ENCODE measurements at regions not wholly inside any gene's neighbourhood (a gene's known extent, or its start where the extent isn't known, plus 50 kb on each side); places are given as distances from the start of the nearest gene placed in this dataset.
"Not testable (repeated sequence)": the region's sequence is repeated elsewhere in the genome, so short reads cannot be mapped to it uniquely, and the experiment has no call there.

GRCh38 chr5:110812639-110813038 lies 73.8 kb downstream of the SLC25A46 start:
- no peak overlapping the region for H2AFZ ChIP-seq (ENCODE audit: low read length, unreplicated experiment)
- H3K4me1 ChIP-seq (ENCODE audit: control insufficient read depth, insufficient read depth, low read length, unreplicated experiment) = peaks cover 12% of the 10 kb centered on the region
- no peaks in the 10 kb centered on the region for H3K27me3 ChIP-seq (ENCODE audit: insufficient read depth, low read length)
- H3K36me3 ChIP-seq (ENCODE audit: insufficient read depth, low read length) = no peaks in the 10 kb centered on the region
- no peak overlapping the region for H3K27ac ChIP-seq (ENCODE audit: low read depth, low read length)
- no peak overlapping the region for H3K4me3 ChIP-seq (ENCODE audit: low read depth, low read length)
- H3K79me2 ChIP-seq (ENCODE audit: control insufficient read depth, insufficient read depth, low read length, unreplicated experiment) = no peaks in the 10 kb centered on the region

DNA sequence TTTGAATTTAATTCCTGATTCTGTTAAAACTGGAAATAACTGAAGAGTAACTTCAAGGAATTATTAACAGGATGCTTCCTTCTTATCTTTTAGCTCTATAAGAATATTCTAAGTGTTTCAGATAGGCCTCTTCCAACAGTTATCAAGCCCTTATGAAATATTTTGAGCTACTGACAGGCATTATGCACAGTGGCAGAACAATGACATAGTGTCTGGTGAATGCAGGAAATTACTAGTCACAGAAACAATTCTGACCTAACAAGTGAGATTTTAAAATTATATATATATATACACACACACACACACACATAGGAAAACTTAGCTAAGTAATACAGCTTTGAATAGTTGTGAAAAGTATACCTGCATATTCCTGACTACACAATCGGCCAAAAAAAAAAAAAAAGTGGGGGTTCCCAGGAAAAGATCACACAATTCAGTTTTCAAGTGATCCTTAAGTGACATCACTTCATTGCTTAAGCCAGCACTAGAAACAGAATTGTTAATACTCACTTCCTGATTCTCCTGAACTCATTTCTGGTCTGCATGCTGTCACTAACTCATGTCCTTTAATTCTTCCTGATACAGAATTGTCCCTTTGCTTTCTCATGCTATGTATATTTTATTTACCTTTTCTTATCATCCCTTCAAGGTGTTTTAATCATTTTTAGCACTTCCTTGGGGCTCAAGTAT lies 77.3 kb downstream of the SLC25A46 start:
- H3K27ac ChIP-seq (ENCODE audit: low read depth, low read length) = peak overlapping the region; percentile 36; the same call in 1 of the 2 replicates
- H3K36me3 ChIP-seq (ENCODE audit: insufficient read depth, low read length) = no peaks in the 10 kb centered on the region
- no peak overlapping the region for H3K4me3 ChIP-seq (ENCODE audit: low read depth, low read length)
- no peaks in the 10 kb centered on the region for H3K79me2 ChIP-seq (ENCODE audit: control insufficient read depth, insufficient read depth, low read length, unreplicated experiment)
- H3K4me1 ChIP-seq (ENCODE audit: control insufficient read depth, insufficient read depth, low read length, unreplicated experiment) = peaks cover 17% of the 10 kb centered on the region
- no peak overlapping the region for H2AFZ ChIP-seq (ENCODE audit: low read length, unreplicated experiment)
- H3K27me3 ChIP-seq (ENCODE audit: insufficient read depth, low read length) = no peaks in the 10 kb centered on the region

DNA sequence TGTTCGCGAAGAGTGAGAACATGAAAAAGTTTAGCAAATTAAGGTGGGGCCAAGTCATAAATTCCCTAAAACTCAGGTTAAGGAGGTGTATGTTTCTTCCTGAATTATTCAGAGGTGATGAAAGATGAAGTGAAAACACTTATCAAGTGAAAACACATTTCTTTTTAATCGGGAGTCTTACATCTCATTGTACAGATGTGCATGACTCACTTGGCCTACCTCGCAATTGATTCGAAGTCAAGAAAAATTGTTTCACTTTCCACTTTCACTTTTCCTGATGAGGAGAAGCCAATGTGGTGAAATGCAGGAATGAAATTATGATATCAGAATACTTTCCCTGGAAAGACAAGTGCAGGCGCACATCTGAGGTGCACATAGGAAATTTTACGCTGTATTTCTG lies 78.7 kb downstream of the SLC25A46 start:
- Histone ChIP-seq H3K27ac (ENCODE audit: low read depth, low read length) (no peak overlapping the region; the same call in 1 of the 2 replicates), H3K79me2 (ENCODE audit: control insufficient read depth, insufficient read depth, low read length, unreplicated experiment) (no peaks in the 10 kb centered on the region), H2AFZ (ENCODE audit: low read length, unreplicated experiment) (peak overlapping the region; percentile 67), H3K27me3 (ENCODE audit: insufficient read depth, low read length) (no peaks in the 10 kb centered on the region), H3K4me1 (ENCODE audit: control insufficient read depth, insufficient read depth, low read length, unreplicated experiment) (peaks cover 17% of the 10 kb centered on the region), H3K4me3 (ENCODE audit: low read depth, low read length) (peak overlapping the region; percentile 51), H3K36me3 (ENCODE audit: insufficient read depth, low read length) (no peaks in the 10 kb centered on the region)

DNA sequence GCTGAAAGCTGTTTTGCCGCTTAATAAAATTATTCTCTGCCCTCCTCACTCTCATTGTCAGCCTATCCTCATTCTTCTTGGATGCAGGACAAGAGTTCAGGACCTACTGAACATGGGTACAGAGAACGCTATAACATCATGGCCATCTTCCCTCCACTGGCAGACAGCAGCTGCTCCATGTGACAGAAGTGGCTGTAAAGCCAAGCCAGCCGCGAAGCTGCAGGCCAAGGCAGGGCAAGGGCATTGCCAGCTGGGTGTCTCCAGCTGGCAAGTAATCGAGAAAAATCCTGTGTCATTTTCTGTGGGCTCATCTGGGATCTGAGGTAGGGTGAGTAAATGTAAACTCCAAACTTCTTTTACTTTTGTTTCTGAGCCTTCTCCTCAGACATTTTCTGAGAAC lies 84.8 kb downstream of the SLC25A46 start:
- no peaks in the 10 kb centered on the region for H3K79me2 ChIP-seq (ENCODE audit: control insufficient read depth, insufficient read depth, low read length, unreplicated experiment)
- H3K4me1 ChIP-seq (ENCODE audit: control insufficient read depth, insufficient read depth, low read length, unreplicated experiment) = no peaks in the 10 kb centered on the region
- H2AFZ ChIP-seq (ENCODE audit: low read length, unreplicated experiment) = no peak overlapping the region
- H3K36me3 ChIP-seq (ENCODE audit: insufficient read depth, low read length) = 0 out of 2 replicates have a peak, but pooled peaks cover 6% of the 10 kb centered on the region
- no peaks in the 10 kb centered on the region for H3K27me3 ChIP-seq (ENCODE audit: insufficient read depth, low read length)
- H3K27ac ChIP-seq (ENCODE audit: low read depth, low read length) = no peak overlapping the region
- no peak overlapping the region for H3K4me3 ChIP-seq (ENCODE audit: low read depth, low read length)

DNA sequence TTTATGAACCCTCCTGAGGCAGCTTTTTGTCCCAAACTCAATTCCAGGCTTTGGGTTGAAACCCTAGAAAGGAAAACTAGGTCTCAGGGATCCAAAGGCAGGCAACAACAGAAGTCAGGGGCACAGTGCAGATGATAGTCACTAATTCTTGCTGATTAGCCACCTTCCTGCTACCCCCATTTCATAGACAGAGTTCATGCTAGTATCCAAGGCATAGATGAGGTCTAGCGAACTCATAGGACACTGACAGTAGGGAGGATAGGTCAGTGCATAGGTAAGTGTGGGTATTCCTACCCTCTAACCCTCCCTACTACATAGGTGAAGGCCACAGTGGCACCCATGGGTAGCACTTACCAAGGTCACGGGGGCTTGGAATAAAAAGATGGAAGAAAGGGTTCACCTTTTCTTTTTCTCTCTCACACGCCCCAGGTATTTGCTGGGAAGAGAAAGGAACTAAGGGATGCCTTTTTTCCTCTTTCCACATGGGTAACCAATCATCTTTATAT lies 86.2 kb downstream of the SLC25A46 start:
- Histone ChIP-seq H3K27ac (ENCODE audit: low read depth, low read length) (no peak overlapping the region), H3K79me2 (ENCODE audit: control insufficient read depth, insufficient read depth, low read length, unreplicated experiment) (no peaks in the 10 kb centered on the region), H2AFZ (ENCODE audit: low read length, unreplicated experiment) (no peak overlapping the region), H3K4me3 (ENCODE audit: low read depth, low read length) (no peak overlapping the region), H3K4me1 (ENCODE audit: control insufficient read depth, insufficient read depth, low read length, unreplicated experiment) (no peaks in the 10 kb centered on the region), H3K36me3 (ENCODE audit: insufficient read depth, low read length) (peaks cover 9% of the 10 kb centered on the region; the same call in 1 of the 2 replicates), H3K27me3 (ENCODE audit: insufficient read depth, low read length) (no peaks in the 10 kb centered on the region)

GRCh38 chr5:110832683-110833082 lies 93.9 kb downstream of the SLC25A46 start:
- Histone ChIP-seq H3K36me3 (ENCODE audit: insufficient read depth, low read length) (peaks cover 3% of the 10 kb centered on the region; the same call in 1 of the 2 replicates), H3K4me1 (ENCODE audit: control insufficient read depth, insufficient read depth, low read length, unreplicated experiment) (no peaks in the 10 kb centered on the region), H3K27ac (ENCODE audit: low read depth, low read length) (no peak overlapping the region), H3K79me2 (ENCODE audit: control insufficient read depth, insufficient read depth, low read length, unreplicated experiment) (no peaks in the 10 kb centered on the region), H3K27me3 (ENCODE audit: insufficient read depth, low read length) (no peaks in the 10 kb centered on the region), H2AFZ (ENCODE audit: low read length, unreplicated experiment) (no peak overlapping the region), H3K4me3 (ENCODE audit: low read depth, low read length) (no peak overlapping the region)

- not testable (repeated sequence) for H3K27me3 ChIP-seq (ENCODE audit: insufficient read depth, low read length); H3K4me3 ChIP-seq (ENCODE audit: low read depth, low read length); H3K79me2 ChIP-seq (ENCODE audit: control insufficient read depth, insufficient read depth, low read length, unreplicated experiment); H2AFZ ChIP-seq (ENCODE audit: low read length, unreplicated experiment); H3K27ac ChIP-seq (ENCODE audit: low read depth, low read length); H3K36me3 ChIP-seq (ENCODE audit: insufficient read depth, low read length); H3K4me1 ChIP-seq (ENCODE audit: control insufficient read depth, insufficient read depth, low read length, unreplicated experiment)
These were observed 96.1 kb downstream of the SLC25A46 start for GRCh38 chr5:110834933-110835332.

GRCh38 chr5:110836851-110837250 lies 98.0 kb downstream of the SLC25A46 start:
- Histone ChIP-seq H3K4me3 (ENCODE audit: low read depth, low read length) (no peak overlapping the region), H3K79me2 (ENCODE audit: control insufficient read depth, insufficient read depth, low read length, unreplicated experiment) (no peaks in the 10 kb centered on the region), H2AFZ (ENCODE audit: low read length, unreplicated experiment) (no peak overlapping the region), H3K27me3 (ENCODE audit: insufficient read depth, low read length) (no peaks in the 10 kb centered on the region), H3K27ac (ENCODE audit: low read depth, low read length) (no peak overlapping the region), H3K36me3 (ENCODE audit: insufficient read depth, low read length) (no peaks in the 10 kb centered on the region), H3K4me1 (ENCODE audit: control insufficient read depth, insufficient read depth, low read length, unreplicated experiment) (no peaks in the 10 kb centered on the region)

- not testable (repeated sequence) for H3K4me3 ChIP-seq (ENCODE audit: low read depth, low read length); H3K27me3 ChIP-seq (ENCODE audit: insufficient read depth, low read length)
These were observed 99.5 kb downstream of the SLC25A46 start for GRCh38 chr5:110838357-110838756.

GRCh38 chr5:110838961-110839360 lies 100.2 kb downstream of the SLC25A46 start:
- no peaks in the 10 kb centered on the region for H3K36me3 ChIP-seq (ENCODE audit: insufficient read depth, low read length)
- H3K4me1 ChIP-seq (ENCODE audit: control insufficient read depth, insufficient read depth, low read length, unreplicated experiment) = no peaks in the 10 kb centered on the region
- H3K27ac ChIP-seq (ENCODE audit: low read depth, low read length) = no peak overlapping the region
- no peak overlapping the region for H3K4me3 ChIP-seq (ENCODE audit: low read depth, low read length)
- H3K79me2 ChIP-seq (ENCODE audit: control insufficient read depth, insufficient read depth, low read length, unreplicated experiment) = no peaks in the 10 kb centered on the region
- H2AFZ ChIP-seq (ENCODE audit: low read length, unreplicated experiment) = no peak overlapping the region
- H3K27me3 ChIP-seq (ENCODE audit: insufficient read depth, low read length) = no peaks in the 10 kb centered on the region

More at GRCh38 chr5:110838357-110838756, 99.5 kb downstream of the SLC25A46 start:
- not testable (repeated sequence) for H2AFZ ChIP-seq (ENCODE audit: low read length, unreplicated experiment); H3K36me3 ChIP-seq (ENCODE audit: insufficient read depth, low read length); H3K4me1 ChIP-seq (ENCODE audit: control insufficient read depth, insufficient read depth, low read length, unreplicated experiment); H3K27ac ChIP-seq (ENCODE audit: low read depth, low read length); H3K79me2 ChIP-seq (ENCODE audit: control insufficient read depth, insufficient read depth, low read length, unreplicated experiment)

- H3K4me1 ChIP-seq (ENCODE audit: control insufficient read depth, insufficient read depth, low read length, unreplicated experiment) = no peaks in the 10 kb centered on the region
- H3K79me2 ChIP-seq (ENCODE audit: control insufficient read depth, insufficient read depth, low read length, unreplicated experiment) = no peaks in the 10 kb centered on the region
- H2AFZ ChIP-seq (ENCODE audit: low read length, unreplicated experiment) = no peak overlapping the region
- H3K27me3 ChIP-seq (ENCODE audit: insufficient read depth, low read length) = no peaks in the 10 kb centered on the region
- no peak overlapping the region for H3K27ac ChIP-seq (ENCODE audit: low read depth, low read length)
- H3K36me3 ChIP-seq (ENCODE audit: insufficient read depth, low read length) = no peaks in the 10 kb centered on the region
- H3K4me3 ChIP-seq (ENCODE audit: low read depth, low read length) = no peak overlapping the region
These were observed 101.6 kb downstream of the SLC25A46 start for GRCh38 chr5:110840347-110840960.
